Astrocyte of the cerebellum (primary cell): ENCODE measurements at regions not wholly inside any gene's neighbourhood (a gene's known extent, or its start where the extent isn't known, plus 50 kb on each side); places are given as distances from the start of the nearest gene placed in this dataset.

Experiments used
- DNase-seq: peaks from one replicate; pipeline ENCODE4 v3.0.0-alpha.2; 2011; ENCODE audit warnings: low read depth
- H3K4me3 ChIP-seq: 2 replicates; pipeline ENCODE4 v1.5.1; 2011; ENCODE audit warnings: mild to moderate bottlenecking, low read depth, low read length, moderate library complexity
- in situ Hi-C: cut with HindIII; loops from 2 replicates; pipeline ENCODE4 v1.10.0; 2017; ENCODE audit warnings: low sequenced_read_pairs
- TF ChIP-seq, protein P1 (sequence below): IDR thresholded peaks from 2 replicates; pipeline ENCODE4 v1.5.1; 2012; ENCODE audit warnings: low read length, low read depth, moderate library complexity, mild to moderate bottlenecking; ENCODE audit errors: missing control alignments

GRCh38 chr1:87753366-87753765, 424.7 kb downstream of the LMO4 start:
- in situ Hi-C loops, result no loop called here
- no peak overlapping the region for H3K4me3 ChIP-seq
- no peak for DNase-seq
- TF ChIP-seq, protein P1, sequence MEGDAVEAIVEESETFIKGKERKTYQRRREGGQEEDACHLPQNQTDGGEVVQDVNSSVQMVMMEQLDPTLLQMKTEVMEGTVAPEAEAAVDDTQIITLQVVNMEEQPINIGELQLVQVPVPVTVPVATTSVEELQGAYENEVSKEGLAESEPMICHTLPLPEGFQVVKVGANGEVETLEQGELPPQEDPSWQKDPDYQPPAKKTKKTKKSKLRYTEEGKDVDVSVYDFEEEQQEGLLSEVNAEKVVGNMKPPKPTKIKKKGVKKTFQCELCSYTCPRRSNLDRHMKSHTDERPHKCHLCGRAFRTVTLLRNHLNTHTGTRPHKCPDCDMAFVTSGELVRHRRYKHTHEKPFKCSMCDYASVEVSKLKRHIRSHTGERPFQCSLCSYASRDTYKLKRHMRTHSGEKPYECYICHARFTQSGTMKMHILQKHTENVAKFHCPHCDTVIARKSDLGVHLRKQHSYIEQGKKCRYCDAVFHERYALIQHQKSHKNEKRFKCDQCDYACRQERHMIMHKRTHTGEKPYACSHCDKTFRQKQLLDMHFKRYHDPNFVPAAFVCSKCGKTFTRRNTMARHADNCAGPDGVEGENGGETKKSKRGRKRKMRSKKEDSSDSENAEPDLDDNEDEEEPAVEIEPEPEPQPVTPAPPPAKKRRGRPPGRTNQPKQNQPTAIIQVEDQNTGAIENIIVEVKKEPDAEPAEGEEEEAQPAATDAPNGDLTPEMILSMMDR, result no peak

- in situ Hi-C loops, result no loop called here
- no peak overlapping the region for H3K4me3 ChIP-seq
- TF ChIP-seq, protein P1, result no peak
- DNase-seq, result no peak
Measured at GRCh38 chr1:87754139-87754538, 425.5 kb downstream of the LMO4 start.

DNA sequence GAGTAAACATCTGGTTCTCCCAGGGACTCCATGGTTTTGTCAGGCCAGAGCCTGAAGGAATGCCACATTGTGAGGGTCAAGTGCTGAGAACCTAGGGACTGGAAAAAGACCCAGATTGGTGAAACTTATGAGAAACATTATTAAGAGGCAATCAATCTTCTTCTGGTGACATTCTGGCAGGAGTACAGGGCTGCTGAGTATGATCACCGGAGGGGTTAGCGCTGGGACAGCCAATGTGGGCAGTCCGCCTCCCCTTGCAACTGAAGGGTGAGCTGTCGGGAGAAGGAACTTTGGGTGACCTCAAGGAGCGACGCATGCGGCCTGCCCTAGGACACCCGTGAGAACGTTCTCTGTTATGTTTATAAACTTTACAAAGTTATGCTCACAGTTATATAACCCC, 429.0 kb downstream of the LMO4 start:
- H3K4me3 ChIP-seq, result no peak overlapping the region
- in situ Hi-C loops, result no loop called here
- TF ChIP-seq, protein P1, result no peak
- DNase-seq, result no peak

- in situ Hi-C loops, result no loop called here
- DNase-seq, result no peak
- no peak overlapping the region for H3K4me3 ChIP-seq
- TF ChIP-seq, protein P1, result no peak
Measured at GRCh38 chr1:87759421-87760087, 430.9 kb downstream of the LMO4 start.

DNA sequence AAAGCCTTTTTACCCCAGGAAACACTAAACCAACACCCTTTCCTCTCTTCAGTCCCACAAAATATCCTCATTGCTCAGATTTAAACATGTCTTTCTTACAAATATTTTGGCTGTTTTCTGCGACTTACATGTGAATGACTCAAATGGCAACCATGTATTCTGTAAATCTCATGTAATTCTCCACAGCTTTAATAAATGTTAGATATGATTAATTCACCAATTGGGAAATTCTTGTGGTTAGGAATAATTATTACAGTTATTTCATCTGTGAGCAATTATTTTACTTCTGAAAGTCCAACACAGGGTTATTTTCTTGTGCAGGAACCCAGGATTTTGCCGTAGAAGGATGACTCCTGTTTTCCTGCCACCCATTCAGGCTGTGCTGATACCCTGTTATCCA, 431.5 kb downstream of the LMO4 start:
- TF ChIP-seq, protein P1, result no peak
- DNase-seq, result no peak
- no peak overlapping the region for H3K4me3 ChIP-seq
- in situ Hi-C loops, result no loop called here

GRCh38 chr1:87760654-87761053, 432.0 kb downstream of the LMO4 start:
- in situ Hi-C loops, result no loop called here
- no peak for DNase-seq
- no peak overlapping the region for H3K4me3 ChIP-seq
- TF ChIP-seq, protein P1, result no peak
